Gastrocnemius medialis (tissue), 4 donors: ENCODE measurements at regions not wholly inside any gene's neighbourhood (a gene's known extent, or its start where the extent isn't known, plus 50 kb on each side); places are given as distances from the start of the nearest gene placed in this dataset.

Experiments used
- ATAC-seq, 2 donors: fragments of 150-250 bp; one replicate each; pipeline ENCODE4 v1.9.1; 2016
- DNase-seq, 2 donors: peaks; one replicate each; pipeline ENCODE4 v3.0.0-alpha.2; 2019
- H3K27ac ChIP-seq, 4 donors: fragments of 200-600 bp; sonication (generic); 1 replicate in 1 of 4; 2 replicates in 3 of 4; pipeline ENCODE4 v1.5.1; 2016 to 2018; ENCODE audit warnings: mild to moderate bottlenecking in 2 of 4, moderate library complexity in 1 of 4
- H3K27me3 ChIP-seq, 3 donors: fragments of 200-600 bp; sonication (generic) in 2 of 3; 1 replicate in 1 of 3; 2 replicates in 2 of 3; pipeline versions ENCODE4 v1.5.1 to v1.6.0; 2016 to 2019; ENCODE audit warnings: mild to moderate bottlenecking in 1 of 3, moderate library complexity in 1 of 3
- H3K36me3 ChIP-seq, 2 donors: fragments of 200-600 bp; sonication (generic) in 1 of 2; one replicate each; pipeline ENCODE4 v1.5.1; 2017 to 2018
- H3K4me1 ChIP-seq, 2 donors: fragments of 200-600 bp; sonication (generic) in 1 of 2; one replicate each; pipeline ENCODE4 v1.5.1; 2016 to 2017; ENCODE audit warnings: mild to moderate bottlenecking in 2 of 2
- H3K4me3 ChIP-seq, 4 donors: fragments of 200-600 bp; sonication (generic) in 3 of 4; 1 replicate in 1 of 4; 2 replicates in 3 of 4; pipeline ENCODE4 v1.5.1; 2016 to 2019; ENCODE audit warnings: mild to moderate bottlenecking in 2 of 4
- H3K9me3 ChIP-seq, 3 donors: fragments of 200-600 bp; sonication (generic) in 2 of 3; 1 replicate in 1 of 3; 2 replicates in 2 of 3; pipeline ENCODE4 v1.5.1; 2016 to 2019
- CTCF ChIP-seq, 5 experiments: fragments of 450-650 bp in 3 of 5; fragments of 200-600 bp in 2 of 5; sonication (generic) in 2 of 5; IDR thresholded peaks in 4 of 5; conservative IDR thresholded peaks in 1 of 5; 1 replicate in 4 of 5; 2 replicates in 1 of 5; pipeline ENCODE4 v1.5.1; 2016 to 2019; ENCODE audit warnings: antibody characterized with exemption in 5 of 5, mild to moderate bottlenecking in 3 of 5, moderate library complexity in 3 of 5
- POLR2A ChIP-seq, 2 donors: fragments of 450-650 bp; IDR thresholded peaks; one replicate each; pipeline ENCODE4 v1.6.1; 2017; ENCODE audit warnings: antibody characterized with exemption in 2 of 2, mild to moderate bottlenecking in 2 of 2, moderate library complexity in 2 of 2
- in situ Hi-C, 4 donors: fragments of 200-750 bp; cut with MboI; loops; one replicate each; pipeline versions ENCODE4 v1.15.0 to v1.8.0; 2017; ENCODE audit warnings: low sequenced_read_pairs in 4 of 4
- intact Hi-C: fragments of 100-400 bp; cut with DNase I; formaldehyde crosslinking; loops from one replicate; pipeline ENCODE4 v1.15.1; 2023; ENCODE audit warnings: low total_unique reads

- intact Hi-C loops, result no loop called here
- Histone ChIP-seq H3K4me3 (no peak overlapping the region), H3K27me3 (no peaks in the 10 kb centered on the region), H3K9me3 (no peaks in the 10 kb centered on the region), H3K36me3 (no peaks in the 10 kb centered on the region), H3K4me1 (no peaks in the 10 kb centered on the region), H3K27ac (no peak overlapping the region)
- TF ChIP-seq POLR2A (IDR thresholded peaks at IDR 0.05), result no peak
- in situ Hi-C loops, result no loop called here
- DNase-seq (no peak), ATAC-seq (no peak)
Measured at GRCh38 chr18:37640504-37640903, 74.9 kb upstream of the CELF4 start.

- no peak for TF ChIP-seq CTCF (IDR thresholded peaks at IDR 0.05 in 4 of 5, conservative IDR thresholded peaks at IDR 0.05 in 1 of 5)
- TF ChIP-seq POLR2A (IDR thresholded peaks at IDR 0.05), result no peak
- ATAC-seq (no peak), DNase-seq (no peak)
- Histone ChIP-seq H3K27ac (no peak overlapping the region), H3K4me3 (no peak overlapping the region), H3K27me3 (no peaks in the 10 kb centered on the region), H3K9me3 (no peaks in the 10 kb centered on the region), H3K4me1 (no peaks in the 10 kb centered on the region), H3K36me3 (no peaks in the 10 kb centered on the region)
- in situ Hi-C loops, result no loop called here
- intact Hi-C loops, result no loop called here
Measured at GRCh38 chr18:37639846-37640245, 74.2 kb upstream of the CELF4 start.

GRCh38 chr18:37637478-37637850 is 71.9 kb upstream of the CELF4 start:
- Histone ChIP-seq H3K36me3 (no peaks in the 10 kb centered on the region), H3K27ac (no peak overlapping the region), H3K4me3 (no peak overlapping the region), H3K9me3 (no peaks in the 10 kb centered on the region), H3K4me1 (no peaks in the 10 kb centered on the region), H3K27me3 (no peaks in the 10 kb centered on the region)
- in situ Hi-C loops (no loop called here), intact Hi-C loops (no loop called here)
- no peak for TF ChIP-seq POLR2A (IDR thresholded peaks at IDR 0.05)
- TF ChIP-seq CTCF (IDR thresholded peaks at IDR 0.05 in 4 of 5, conservative IDR thresholded peaks at IDR 0.05 in 1 of 5), result no peak
- no peak for DNase-seq
- ATAC-seq, result no peak

- no peak overlapping the region for H3K4me3 ChIP-seq
- in situ Hi-C loops (no loop called here), intact Hi-C loops (no loop called here)
- H3K36me3 ChIP-seq, result no peaks in the 10 kb centered on the region
- no peaks in the 10 kb centered on the region for H3K9me3 ChIP-seq
- H3K4me1 ChIP-seq, result no peaks in the 10 kb centered on the region
- H3K27me3 ChIP-seq, result no peaks in the 10 kb centered on the region
- H3K27ac ChIP-seq, result no peak overlapping the region
- ATAC-seq (no peak), DNase-seq (no peak)
- TF ChIP-seq POLR2A (IDR thresholded peaks at IDR 0.05) (no peak), CTCF (IDR thresholded peaks at IDR 0.05 in 4 of 5, conservative IDR thresholded peaks at IDR 0.05 in 1 of 5) (no peak)
Measured at GRCh38 chr18:37636831-37637477, 71.4 kb upstream of the CELF4 start.

GRCh38 chr18:37634516-37634915 is 68.9 kb upstream of the CELF4 start:
- no peak for TF ChIP-seq CTCF (IDR thresholded peaks at IDR 0.05 in 4 of 5, conservative IDR thresholded peaks at IDR 0.05 in 1 of 5)
- no peak for TF ChIP-seq POLR2A (IDR thresholded peaks at IDR 0.05)

More at GRCh38 chr18:37634516-37634915, 68.9 kb upstream of the CELF4 start:
- H3K36me3 ChIP-seq, result no peaks in the 10 kb centered on the region
- ATAC-seq (no peak), DNase-seq (no peak)
- H3K4me3 ChIP-seq, result no peak overlapping the region
- in situ Hi-C loops (no loop called here), intact Hi-C loops (no loop called here)
- H3K4me1 ChIP-seq, result no peaks in the 10 kb centered on the region
- no peaks in the 10 kb centered on the region for H3K9me3 ChIP-seq
- no peak overlapping the region for H3K27ac ChIP-seq
- H3K27me3 ChIP-seq, result no peaks in the 10 kb centered on the region
